H54 (cell line): ENCODE measurements at regions not wholly inside any gene's neighbourhood (a gene's known extent, or its start where the extent isn't known, plus 50 kb on each side); places are given as distances from the start of the nearest gene placed in this dataset.

Experiments used
- DNase-seq: peaks from one replicate; pipeline ENCODE4 v3.0.0; 2011; ENCODE audit warnings: low spot score, mixed read lengths; ENCODE audit not compliant: insufficient read length
- FAIRE-seq: peaks from 3 replicates; lab custom pipeline; 2011; peaks lifted over from hg19 to GRCh38; lab: Jason Lieb, UNC
- POLR2A ChIP-seq: IDR thresholded peaks from 2 replicates; pipeline ENCODE4 v1.6.1; 2011; ENCODE audit warnings: low read depth, mild to moderate bottlenecking, low read length

GRCh38 chr1:213388199-213388598 is 337.2 kb downstream of the RPS6KC1 start:
- no peak for FAIRE-seq
- no peak for DNase-seq
- TF ChIP-seq POLR2A = no peak

DNA sequence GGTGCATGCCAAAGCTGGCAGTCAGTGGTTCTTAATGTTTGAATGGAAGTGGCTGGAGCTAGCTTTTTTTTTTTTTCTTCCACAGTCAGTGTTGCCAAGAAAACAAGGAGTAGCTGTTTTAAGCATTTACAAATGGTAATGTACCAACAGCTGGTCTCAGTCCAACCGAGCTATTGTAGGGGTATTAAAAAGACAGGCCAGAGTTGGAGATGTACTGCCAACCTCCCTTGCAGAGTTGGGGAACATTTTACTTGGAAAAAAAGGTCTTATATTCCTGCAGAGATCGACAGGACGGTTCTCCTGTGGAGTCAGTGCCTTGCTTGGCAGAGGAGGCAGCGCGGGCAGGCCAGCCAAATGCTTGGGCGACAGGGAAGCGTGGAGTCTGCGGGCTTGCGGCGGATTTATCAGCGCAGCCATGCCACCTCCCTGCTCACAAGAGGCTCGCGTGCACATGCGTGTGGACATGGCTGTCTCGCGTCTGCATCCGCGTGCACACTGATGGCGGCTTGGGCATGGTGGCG is 338.1 kb downstream of the RPS6KC1 start:
- DNase-seq (no peak), FAIRE-seq (no peak)
- TF ChIP-seq POLR2A = no peak

GRCh38 chr1:213391445-213391844 is 340.4 kb downstream of the RPS6KC1 start:
- TF ChIP-seq POLR2A = no peak
- DNase-seq = no peak
- FAIRE-seq = no peak

DNA sequence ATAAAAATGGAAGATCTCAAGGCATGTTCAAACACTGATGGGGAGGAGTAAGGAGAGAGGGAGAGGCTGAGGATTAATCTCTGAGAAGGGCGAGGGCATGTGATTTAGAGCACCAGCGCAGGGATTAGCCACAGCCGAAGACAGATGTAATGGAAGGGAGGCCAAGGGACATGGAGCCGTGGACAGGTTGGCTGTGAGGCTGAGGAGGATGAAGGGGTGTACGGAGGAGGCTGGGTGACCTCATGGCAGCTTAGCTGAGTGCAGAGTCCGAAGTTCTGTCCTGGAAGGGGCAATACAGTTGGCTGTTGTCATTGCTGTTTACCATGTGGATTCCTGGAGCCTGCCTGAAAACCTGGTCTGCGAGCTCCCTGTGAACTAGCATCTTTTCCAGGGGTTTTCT is 342.8 kb downstream of the RPS6KC1 start:
- FAIRE-seq (no peak), DNase-seq (no peak)
- TF ChIP-seq POLR2A = no peak

DNA sequence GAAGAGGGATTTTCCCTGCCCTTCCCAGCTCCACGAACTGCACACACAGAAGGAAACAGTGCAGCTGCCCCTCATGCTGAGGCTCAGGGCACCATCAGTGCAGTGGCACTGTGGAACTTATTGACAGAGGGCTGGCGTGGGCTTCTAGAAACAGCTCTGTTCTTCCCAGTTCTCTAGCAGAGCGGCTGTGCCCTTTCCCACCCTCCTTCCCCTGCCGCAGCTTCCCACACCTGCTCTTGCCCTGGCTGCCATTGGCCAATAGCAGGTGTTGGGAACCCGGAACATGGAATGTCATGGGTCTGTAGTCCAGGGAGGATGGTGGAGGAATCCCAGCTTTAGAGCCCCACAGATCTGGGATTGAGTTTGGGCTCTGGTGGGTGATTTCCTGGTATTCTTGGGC is 343.8 kb downstream of the RPS6KC1 start:
- no peak for TF ChIP-seq POLR2A
- FAIRE-seq (no peak), DNase-seq (no peak)

GRCh38 chr1:213397638-213398037 is 346.6 kb downstream of the RPS6KC1 start:
- DNase-seq (no peak), FAIRE-seq (no peak)
- no peak for TF ChIP-seq POLR2A

DNA sequence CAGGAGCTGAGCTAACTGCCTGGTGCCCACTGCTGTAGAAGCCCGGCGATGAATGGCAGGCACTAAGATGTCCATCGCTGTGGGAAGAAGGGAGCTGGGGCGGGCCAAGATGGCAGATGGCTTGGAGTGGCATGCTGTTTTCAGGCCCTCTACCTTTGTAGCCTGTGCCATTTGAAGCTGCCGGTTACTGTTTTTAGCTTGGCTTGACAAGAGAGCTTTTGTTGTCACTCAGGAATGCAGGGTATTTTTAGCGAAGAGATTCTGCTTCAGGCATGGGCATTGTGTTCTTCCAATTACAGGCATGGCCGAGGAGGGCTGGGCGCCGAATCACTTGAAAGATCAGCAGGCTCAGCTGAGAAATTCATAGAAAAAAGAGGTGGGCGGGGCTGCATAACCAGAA is 348.7 kb downstream of the RPS6KC1 start:
- DNase-seq (no peak), FAIRE-seq (no peak)
- TF ChIP-seq POLR2A = no peak

DNA sequence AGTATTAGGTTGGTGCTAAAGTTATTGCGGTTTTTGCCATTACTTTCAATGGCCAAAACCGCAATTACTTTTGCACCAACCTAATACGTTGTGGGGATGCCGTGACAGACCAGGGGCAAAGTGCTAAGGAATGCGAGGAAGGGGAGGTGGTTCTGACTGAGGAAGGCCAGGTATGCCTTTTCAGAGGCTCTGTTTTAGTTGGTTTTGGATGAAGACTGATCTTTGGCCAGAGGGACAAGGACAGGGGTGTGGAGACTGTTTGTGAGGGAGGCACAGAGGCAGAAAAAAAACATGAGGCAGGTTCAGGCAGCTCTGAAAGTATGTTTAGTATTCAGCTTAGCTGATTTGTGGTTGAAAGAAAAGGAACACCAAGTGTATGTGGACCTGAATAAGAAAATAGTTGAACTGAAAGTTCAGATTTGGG is 358.2 kb downstream of the RPS6KC1 start:
- TF ChIP-seq POLR2A = no peak
- no peak for FAIRE-seq
- no peak for DNase-seq

DNA sequence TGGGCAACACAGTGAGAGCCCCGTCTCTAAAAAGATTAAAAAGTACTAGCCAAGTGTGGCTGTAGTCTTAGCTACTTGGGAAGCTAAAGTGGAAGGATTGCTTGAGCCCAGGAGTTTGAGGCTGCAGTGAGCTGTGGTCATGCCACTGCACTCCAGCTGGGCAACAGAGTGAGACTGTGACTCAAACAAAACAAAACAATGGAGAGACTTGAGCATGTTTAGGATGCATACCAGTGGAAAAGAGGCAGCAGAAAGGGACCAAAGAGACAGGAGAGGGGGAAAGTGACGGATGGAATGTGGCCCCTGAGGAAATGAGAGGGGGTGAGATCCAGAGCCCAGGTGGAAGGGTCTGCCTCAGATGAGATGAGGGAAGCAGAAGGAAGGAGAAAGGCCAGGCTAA is 358.9 kb downstream of the RPS6KC1 start:
- DNase-seq = no peak
- FAIRE-seq = no peak
- no peak for TF ChIP-seq POLR2A

DNA sequence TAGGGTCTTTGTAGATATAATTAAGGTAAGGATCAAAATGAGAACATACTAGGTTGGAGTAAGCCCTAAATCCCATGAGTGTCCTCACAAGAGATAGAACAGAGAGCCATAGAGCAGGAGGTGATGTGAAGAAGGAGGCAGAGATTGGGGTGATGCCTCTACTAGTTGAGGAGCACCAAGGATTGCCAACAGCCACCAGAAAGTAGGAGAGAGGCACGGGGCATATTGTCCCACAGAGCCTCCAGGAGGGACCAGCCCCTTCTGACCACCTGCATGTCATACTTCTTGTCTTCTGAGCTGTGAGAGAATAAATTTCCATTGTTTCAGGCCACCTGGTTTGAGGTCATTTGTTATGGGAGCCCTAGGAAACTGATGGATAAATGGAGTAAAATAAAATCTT is 363.3 kb downstream of the RPS6KC1 start:
- no peak for FAIRE-seq
- TF ChIP-seq POLR2A = no peak

GRCh38 chr1:213414911-213415310 is 363.9 kb downstream of the RPS6KC1 start:
- TF ChIP-seq POLR2A = no peak
- DNase-seq (no peak), FAIRE-seq (no peak)

More for the DNA sequence above, 363.3 kb downstream of the RPS6KC1 start:
- DNase-seq = no peak

DNA sequence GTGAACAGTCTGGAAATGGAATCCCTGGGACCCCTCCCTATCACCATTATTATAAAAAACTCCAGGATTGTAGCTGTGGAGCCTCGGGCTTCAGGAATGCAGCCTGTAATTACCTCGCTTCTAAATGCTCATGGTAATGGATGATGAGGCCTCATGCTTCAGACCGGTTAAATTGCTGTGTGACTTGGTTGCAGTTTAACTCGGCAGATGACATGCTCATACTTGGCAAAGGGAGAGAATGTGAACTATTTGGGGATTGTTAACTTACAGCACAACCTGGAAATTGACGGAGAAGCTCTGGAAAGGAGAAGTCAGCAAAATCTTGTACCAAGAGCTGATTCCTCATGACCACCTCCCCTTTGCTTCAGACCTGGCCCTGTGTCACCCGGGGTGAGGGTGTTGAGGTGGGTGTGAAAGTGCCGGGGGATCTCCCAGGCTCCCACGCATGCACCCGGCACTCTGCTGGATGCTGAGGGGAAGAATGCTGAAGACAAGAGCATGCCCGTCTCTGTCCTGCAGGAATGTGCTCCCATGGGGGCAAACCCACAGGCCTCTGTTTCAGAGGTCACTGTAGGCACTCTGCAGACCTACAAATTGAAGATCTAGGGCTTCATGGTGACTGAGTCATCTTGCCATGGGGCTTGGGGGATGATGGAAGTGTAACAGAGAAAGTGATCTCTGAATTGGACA is 364.8 kb downstream of the RPS6KC1 start:
- no peak for DNase-seq
- no peak for TF ChIP-seq POLR2A
- no peak for FAIRE-seq

- FAIRE-seq = no peak
- no peak for TF ChIP-seq POLR2A
- DNase-seq = no peak
Measured at GRCh38 chr1:213416461-213417224, 365.6 kb downstream of the RPS6KC1 start.

DNA sequence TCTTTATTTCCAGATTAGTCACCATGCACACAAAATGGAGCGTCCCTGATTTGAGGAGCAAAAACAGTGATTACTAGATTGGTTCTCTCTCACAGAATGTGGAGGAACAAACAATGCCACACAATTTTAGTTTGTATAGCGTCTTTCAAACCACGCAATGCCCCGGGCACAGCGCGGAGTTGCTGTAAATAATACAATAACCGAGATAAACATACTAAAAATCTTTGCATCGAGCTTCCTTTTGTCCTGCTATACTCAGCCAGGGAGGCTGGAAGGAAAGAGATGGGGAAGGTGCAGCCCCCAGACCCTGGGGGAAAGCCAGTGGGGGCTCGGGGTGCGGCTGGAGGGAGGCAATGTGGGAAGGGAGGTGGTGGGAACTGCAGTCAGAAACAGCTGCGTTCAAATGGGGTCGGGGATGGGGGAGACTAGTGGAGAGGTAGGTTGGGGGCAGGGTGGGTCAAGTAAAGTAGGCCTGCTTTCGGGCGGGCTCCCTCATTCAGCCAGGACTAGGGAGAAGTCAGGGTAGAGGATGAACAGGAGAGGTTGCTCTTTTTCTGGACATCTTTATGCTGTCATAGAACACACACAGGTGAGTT is 366.3 kb downstream of the RPS6KC1 start:
- no peak for FAIRE-seq
- no peak for TF ChIP-seq POLR2A
- DNase-seq = no peak

DNA sequence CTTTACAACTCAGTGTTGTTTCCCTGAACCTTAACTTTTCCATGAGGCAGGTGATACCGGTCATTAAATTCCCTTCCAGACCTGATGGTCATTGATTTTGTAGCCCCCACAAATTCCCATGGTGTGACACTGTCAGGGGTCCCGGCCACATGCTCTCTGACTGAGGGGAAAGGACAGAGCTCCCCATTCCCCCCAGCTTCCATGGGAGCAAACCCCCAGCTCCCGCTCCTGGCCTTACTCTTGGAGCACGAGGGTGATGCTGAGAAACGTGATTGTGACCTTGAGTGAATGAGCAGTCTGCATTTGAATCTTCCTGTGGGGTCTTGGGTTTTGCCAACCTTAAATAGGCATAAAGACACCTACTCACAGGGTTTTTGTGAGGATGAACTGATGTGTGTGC is 366.8 kb downstream of the RPS6KC1 start:
- FAIRE-seq (no peak), DNase-seq (no peak)
- TF ChIP-seq POLR2A = no peak
